ENCODE measurements at regions not wholly inside any gene's neighbourhood (a gene's known extent, or its start where the extent isn't known, plus 50 kb on each side); places are given as distances from the start of the nearest gene placed in this dataset.

GRCh38 chr2:8478471-8478793, 203.4 kb upstream of the ID2 start:
- Histone ChIP-seq H3K36me3 (no peaks in the 10 kb centered on the region), H3K27me3 (no peaks in the 10 kb centered on the region), H3K4me1 (peaks cover 3 to 20% (median 4%) of the 10 kb centered on the region in 4 donors), H3K4me3 (no peak overlapping the region), H3K27ac (replicated peaks in 1 of 4) (no peak overlapping the region), H3K9me3 (no peaks in the 10 kb centered on the region)
- TF ChIP-seq POLR2A (IDR thresholded peaks at IDR 0.05; ENCODE audit: low read depth) (no peak), POLR2AphosphoS5 (IDR thresholded peaks at IDR 0.05) (no peak), CTCF (IDR thresholded peaks at IDR 0.05) (no peak), EP300 (IDR thresholded peaks at IDR 0.05) (no peak)
- 92% methylated on average over 4 of the region's 4 CpGs for WGBS
- intact Hi-C loops (cut with DNase I), result no loop called here
- DNase-seq (ENCODE audit: extremely low spot score), result no peak

- WGBS, result 83% methylated on average over 12 of the region's 12 CpGs
- Histone ChIP-seq H3K36me3 (no peaks in the 10 kb centered on the region), H3K9me3 (no peaks in the 10 kb centered on the region), H3K4me1 (peaks cover 3 to 20% (median 4%) of the 10 kb centered on the region in 4 donors), H3K4me3 (no peak overlapping the region), H3K27me3 (no peaks in the 10 kb centered on the region), H3K27ac (replicated peaks in 1 of 4) (no peak overlapping the region)
- TF ChIP-seq EP300 (IDR thresholded peaks at IDR 0.05) (no peak), POLR2AphosphoS5 (IDR thresholded peaks at IDR 0.05) (no peak), CTCF (IDR thresholded peaks at IDR 0.05) (no peak), POLR2A (IDR thresholded peaks at IDR 0.05; ENCODE audit: low read depth) (no peak)
- intact Hi-C loops (cut with DNase I), result no loop called here
- DNase-seq (ENCODE audit: extremely low spot score), result no peak
These were observed 202.6 kb upstream of the ID2 start for GRCh38 chr2:8479298-8479697.

GRCh38 chr2:8480915-8481314, 200.9 kb upstream of the ID2 start:
- TF ChIP-seq POLR2AphosphoS5 (IDR thresholded peaks at IDR 0.05) (no peak), CTCF (IDR thresholded peaks at IDR 0.05) (no peak), EP300 (IDR thresholded peaks at IDR 0.05) (no peak)
- no peaks in the 10 kb centered on the region for H3K27me3 ChIP-seq
- no peak overlapping the region for H3K4me3 ChIP-seq
- peaks cover 3 to 20% (median 4%) of the 10 kb centered on the region in 4 donors for H3K4me1 ChIP-seq
- DNase-seq (ENCODE audit: extremely low spot score), result no peak
- intact Hi-C loops (cut with DNase I), result no loop called here
- no peaks in the 10 kb centered on the region for H3K36me3 ChIP-seq
- WGBS, result 59% methylated on average over 5 of the region's 5 CpGs
- no peaks in the 10 kb centered on the region for H3K9me3 ChIP-seq
- H3K27ac ChIP-seq (replicated peaks in 1 of 4), result no peak overlapping the region

GRCh38 chr2:8481463-8482009, 200.3 kb upstream of the ID2 start:
- Histone ChIP-seq H3K36me3 (no peaks in the 10 kb centered on the region), H3K27me3 (no peaks in the 10 kb centered on the region), H3K27ac (replicated peaks in 1 of 4) (no peak overlapping the region), H3K9me3 (no peaks in the 10 kb centered on the region), H3K4me3 (no peak overlapping the region), H3K4me1 (peaks cover 3 to 20% (median 4%) of the 10 kb centered on the region in 4 donors)
- DNase-seq (ENCODE audit: extremely low spot score), result no peak
- intact Hi-C loops (cut with DNase I), result no loop called here
- no peak for TF ChIP-seq CTCF (IDR thresholded peaks at IDR 0.05)
- TF ChIP-seq POLR2A (IDR thresholded peaks at IDR 0.05; ENCODE audit: low read depth), result no peak
- no peak for TF ChIP-seq POLR2AphosphoS5 (IDR thresholded peaks at IDR 0.05)
- no peak for TF ChIP-seq EP300 (IDR thresholded peaks at IDR 0.05)
- 76% methylated on average over 6 of the region's 6 CpGs for WGBS

GRCh38 chr2:8482432-8482831, 199.4 kb upstream of the ID2 start:
- TF ChIP-seq CTCF (IDR thresholded peaks at IDR 0.05), result no peak
- no peak for TF ChIP-seq POLR2A (IDR thresholded peaks at IDR 0.05; ENCODE audit: low read depth)
- no peak for TF ChIP-seq POLR2AphosphoS5 (IDR thresholded peaks at IDR 0.05)
- no peak for TF ChIP-seq EP300 (IDR thresholded peaks at IDR 0.05)
- H3K36me3 ChIP-seq, result no peaks in the 10 kb centered on the region
- DNase-seq (ENCODE audit: extremely low spot score), result no peak
- H3K27me3 ChIP-seq, result no peaks in the 10 kb centered on the region
- no peaks in the 10 kb centered on the region for H3K9me3 ChIP-seq
- no peak overlapping the region for H3K4me3 ChIP-seq
- peaks cover 3 to 17% (median 4%) of the 10 kb centered on the region in 4 donors for H3K4me1 ChIP-seq
- intact Hi-C loops (cut with DNase I), result no loop called here
- H3K27ac ChIP-seq (replicated peaks in 1 of 4), result no peak overlapping the region
- 93% methylated on average over 4 of the region's 4 CpGs for WGBS

Data from esophagus muscularis mucosa (tissue), 4 donors.